RPMI7951 (cell line): ENCODE measurements at regions not wholly inside any gene's neighbourhood (a gene's known extent, or its start where the extent isn't known, plus 50 kb on each side); places are given as distances from the start of the nearest gene placed in this dataset.
"Not testable (repeated sequence)": the region's sequence is repeated elsewhere in the genome, so short reads cannot be mapped to it uniquely, and the experiment has no call there.

Experiments
- DNase-seq: peaks from one replicate; pipeline ENCODE4 v3.0.0-alpha.2; 2012; ENCODE audit warnings: low read depth

DNA sequence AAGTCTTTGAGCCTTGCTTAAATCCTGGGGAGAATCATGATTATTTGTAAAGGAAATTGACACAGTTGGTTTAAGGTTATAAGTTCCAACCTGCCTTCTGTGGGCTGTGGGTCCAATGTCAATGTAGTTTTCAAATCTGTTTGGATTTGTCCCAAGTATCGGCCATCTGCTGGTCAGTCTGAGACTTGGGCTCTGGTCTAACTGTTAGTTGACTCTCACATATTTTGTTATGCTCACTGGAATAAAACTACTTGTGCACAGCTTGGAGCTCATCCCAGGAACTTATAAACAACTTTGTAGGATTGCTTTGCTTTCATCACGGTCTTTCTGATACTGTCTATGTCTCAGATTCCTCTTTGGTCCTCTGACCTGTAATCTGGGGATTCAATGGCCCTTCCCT lies 1026.2 kb upstream of the ZEB2 start:
- DNase-seq: peak; percentile 26

- DNase-seq: no peak
Observed at GRCh38 chr2:145543856-145544255, 1023.9 kb upstream of the ZEB2 start.

GRCh38 chr2:145543155-145543554 lies 1023.2 kb upstream of the ZEB2 start:
- no peak for DNase-seq

- DNase-seq: no peak
Observed at GRCh38 chr2:145541028-145541427, 1021.1 kb upstream of the ZEB2 start.

DNA sequence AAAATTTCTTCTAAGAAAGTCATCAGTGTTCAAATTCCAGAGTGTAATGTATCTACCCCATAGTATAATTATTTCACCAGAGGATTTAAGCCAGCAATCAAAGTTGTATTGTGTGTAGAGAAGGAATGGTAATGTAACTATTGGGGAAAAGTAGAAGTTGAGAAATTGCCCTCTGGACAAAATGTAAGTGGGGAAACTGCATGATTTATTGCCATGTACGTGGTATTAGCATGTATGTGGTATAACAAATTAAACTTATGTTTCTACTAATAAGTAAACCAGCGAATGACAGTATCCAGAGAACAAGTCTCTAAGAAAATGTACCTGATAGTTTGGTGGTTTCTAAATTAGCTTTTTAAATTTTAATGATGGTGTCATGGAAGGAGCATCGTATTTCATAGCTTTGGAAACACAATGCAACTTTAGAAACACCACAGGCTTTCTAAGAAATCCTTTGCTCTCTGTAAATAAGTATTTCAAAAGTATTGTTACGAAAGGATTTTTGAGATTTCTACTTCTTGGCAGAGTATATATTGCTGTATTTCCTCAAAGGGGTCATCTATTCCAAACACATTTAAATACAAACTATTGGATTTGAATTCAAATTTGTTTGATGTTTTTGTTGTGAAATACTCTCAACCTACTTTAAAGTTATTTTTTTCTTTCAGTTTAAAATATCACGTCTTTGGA lies 1018.9 kb upstream of the ZEB2 start:
- no peak for DNase-seq

DNA sequence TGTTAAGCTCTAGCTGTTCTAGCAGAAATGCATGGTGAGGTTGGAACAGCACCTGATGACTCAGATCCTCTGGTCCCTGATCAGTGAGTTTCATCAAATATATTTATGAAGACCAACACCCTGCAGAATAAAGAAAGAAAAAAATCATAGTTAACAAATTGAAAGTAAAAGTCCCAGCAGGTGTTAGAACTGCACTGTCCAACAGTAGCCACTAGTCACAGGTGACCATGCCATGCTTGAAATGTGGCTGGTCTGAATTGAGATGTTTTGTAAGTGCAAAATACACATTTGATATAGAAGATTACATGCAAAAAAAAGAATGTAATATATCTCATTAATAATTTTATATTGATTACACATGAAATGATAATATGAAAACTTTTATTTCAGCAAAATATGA lies 1010.7 kb upstream of the ZEB2 start:
- DNase-seq: no peak

- no peak for DNase-seq
Observed at GRCh38 chr2:145524836-145525235, 1004.9 kb upstream of the ZEB2 start.

DNA sequence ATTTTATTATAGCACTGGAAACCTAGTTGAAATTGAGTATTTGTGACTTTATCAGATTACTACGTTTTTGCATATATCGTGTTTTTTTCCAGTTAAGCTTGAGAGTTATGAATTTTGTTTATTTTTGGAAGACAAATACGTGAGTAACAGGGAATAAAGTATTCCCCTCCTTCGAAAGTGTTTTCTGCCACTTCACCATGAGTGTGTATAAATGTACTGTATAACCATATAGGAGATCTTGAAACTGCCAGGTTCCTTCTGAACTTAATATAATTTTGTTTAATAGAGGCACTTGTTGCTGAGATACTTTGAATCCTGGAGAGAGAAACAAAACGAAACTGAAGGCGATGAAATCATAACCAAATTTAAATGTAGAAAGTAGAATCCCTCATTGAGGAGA lies 1004.4 kb upstream of the ZEB2 start:
- DNase-seq: no peak

GRCh38 chr2:145519254-145519653 lies 999.3 kb upstream of the ZEB2 start:
- not testable (repeated sequence) for DNase-seq

- peak; percentile 6 for DNase-seq
Observed at GRCh38 chr2:145511946-145512345, 992.0 kb upstream of the ZEB2 start.

DNA sequence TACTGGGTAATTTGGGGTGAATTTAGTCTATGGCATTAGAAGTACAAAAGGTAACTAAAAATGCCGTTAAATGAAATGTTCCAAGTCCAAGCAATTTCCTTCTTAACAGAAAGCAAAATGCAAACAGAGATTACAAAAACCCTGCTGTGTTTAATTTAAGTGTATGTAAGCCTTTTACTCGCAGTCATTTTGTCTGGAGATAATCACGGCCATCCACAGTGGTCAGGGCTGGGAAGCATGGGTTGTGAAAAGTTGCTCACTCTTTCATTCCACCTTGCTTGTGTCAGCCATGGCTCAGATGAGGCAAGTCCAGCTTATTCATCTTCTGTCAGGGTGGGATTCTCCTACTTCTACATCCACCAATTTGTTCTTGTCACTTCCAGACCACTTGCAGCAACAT lies 983.6 kb upstream of the ZEB2 start:
- DNase-seq: no peak

DNA sequence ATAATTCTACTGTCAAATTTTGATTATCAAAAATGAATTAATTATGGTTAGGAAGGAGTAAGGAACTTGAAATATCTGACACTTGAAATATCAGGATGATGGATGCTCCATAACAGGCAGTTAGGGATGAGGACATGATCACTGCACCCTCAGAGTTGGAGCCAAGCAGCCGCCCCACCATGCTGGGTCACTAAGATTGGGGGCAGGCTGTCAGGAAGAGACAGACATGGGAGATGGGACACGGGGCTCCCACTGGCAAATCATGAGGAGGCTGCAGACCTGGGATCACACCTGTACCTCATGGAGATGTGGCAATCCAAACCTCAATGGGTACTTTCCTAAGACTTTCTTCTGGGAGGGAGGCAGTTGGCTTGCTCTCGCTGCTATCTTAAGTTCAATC lies 982.0 kb upstream of the ZEB2 start:
- DNase-seq: no peak

- no peak for DNase-seq
Observed at GRCh38 chr2:145495590-145495989, 975.7 kb upstream of the ZEB2 start.

DNA sequence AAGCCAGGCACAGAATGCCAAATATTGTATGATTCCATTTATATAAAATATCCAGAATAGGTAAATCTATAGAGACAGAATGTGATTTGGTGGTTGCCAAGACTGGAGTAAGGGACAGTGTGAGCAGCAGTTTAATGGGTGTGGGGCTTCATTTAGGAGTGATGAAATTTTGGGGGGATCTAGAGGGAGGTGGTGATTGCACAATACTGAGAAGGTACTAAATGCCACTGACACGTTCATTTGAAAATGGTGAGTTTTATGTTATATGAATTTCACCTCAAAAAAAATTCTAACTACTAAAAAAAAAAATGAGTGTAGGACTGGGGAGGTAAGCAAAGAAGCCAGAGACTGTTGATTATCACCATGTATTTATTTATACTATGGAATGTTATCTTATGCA lies 974.5 kb upstream of the ZEB2 start:
- DNase-seq: no peak

DNA sequence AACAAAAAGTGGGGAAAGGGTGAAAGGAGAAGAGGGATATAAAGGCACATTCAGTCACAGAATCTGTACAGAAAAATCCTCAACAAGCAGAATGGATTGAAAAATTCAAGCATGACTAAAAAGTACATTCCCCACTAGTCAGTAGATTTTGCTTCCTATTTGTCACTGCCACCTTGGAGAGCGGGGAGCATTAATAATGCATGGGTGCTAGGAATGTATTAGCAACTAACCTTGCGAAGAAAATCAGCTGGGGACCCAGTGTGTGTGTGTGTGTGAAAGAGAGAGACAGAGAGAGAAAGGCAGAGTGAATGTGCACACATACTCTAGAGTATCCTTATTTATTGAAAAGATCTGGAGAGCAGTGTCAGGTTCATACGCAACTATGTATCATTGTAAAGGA lies 968.7 kb upstream of the ZEB2 start:
- DNase-seq: no peak

DNA sequence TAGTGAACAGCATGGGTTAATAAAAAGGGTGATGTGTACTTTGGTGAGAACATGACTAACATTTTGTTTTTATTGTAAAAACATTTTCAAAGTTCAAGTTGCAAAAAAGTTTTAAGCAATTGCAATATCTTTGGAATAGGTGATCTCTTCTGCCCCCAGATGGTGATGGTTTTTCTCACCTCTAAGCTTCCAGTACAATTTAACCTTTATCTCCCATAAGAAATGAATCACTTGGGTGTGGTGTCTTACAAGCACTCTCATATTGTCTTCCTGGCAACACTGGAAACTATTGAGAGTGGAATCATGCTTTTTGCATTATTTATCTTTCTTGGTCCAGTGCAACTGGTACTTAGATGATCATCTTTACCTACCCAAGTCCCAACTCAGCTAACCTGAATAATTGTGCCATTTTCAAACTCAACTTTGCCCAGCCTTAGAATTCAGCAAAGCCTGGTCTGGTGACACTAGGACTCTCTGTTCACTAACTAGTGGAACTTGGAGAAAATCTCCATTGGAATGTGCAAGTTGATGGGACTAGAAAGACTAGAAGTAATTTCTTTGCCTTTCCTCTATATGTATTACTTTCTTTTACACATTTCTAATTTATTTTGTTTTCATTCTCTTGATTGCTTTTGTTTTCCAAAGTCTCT lies 964.7 kb upstream of the ZEB2 start:
- peak; percentile 67 for DNase-seq

GRCh38 chr2:145483854-145484253 lies 963.9 kb upstream of the ZEB2 start:
- DNase-seq: no peak

- DNase-seq: no peak
Observed at GRCh38 chr2:145481334-145481922, 961.5 kb upstream of the ZEB2 start.

DNA sequence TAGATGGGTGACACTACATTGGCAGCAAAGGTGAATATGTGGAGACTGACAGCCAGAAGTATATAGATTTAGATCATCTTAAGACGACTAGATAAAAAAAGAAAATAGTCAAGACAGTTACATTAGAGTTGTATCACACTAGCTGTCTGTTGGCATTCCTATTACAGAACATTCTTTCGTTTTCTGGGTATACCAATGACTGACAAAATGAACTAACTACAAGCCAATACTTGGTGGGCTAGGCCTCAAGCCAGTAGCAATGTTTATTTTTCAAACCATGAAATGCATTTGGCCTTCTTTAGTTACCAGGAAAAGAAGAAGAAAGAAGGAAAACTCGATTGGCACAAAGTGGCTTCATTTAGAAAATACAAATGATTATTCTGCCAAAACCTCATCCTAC lies 944.9 kb upstream of the ZEB2 start:
- no peak for DNase-seq

DNA sequence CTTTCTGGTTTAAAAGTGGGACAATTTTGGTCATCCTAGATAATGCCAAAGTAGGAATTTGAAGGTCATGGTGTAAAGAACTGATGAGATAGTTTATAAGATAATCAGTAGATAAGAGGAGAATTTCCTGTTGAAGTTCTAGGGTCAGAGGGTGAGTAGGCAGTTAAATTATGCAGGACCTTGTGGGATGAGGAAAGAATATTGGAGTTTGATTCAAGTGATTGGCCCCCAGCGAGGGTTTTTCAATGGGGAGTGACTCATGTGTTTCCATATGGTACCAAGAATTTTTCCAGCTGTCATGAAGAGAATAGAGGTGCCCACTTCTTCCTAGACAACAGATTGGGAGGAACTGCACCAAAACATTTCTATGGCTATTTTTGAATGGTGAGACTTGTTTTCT lies 940.2 kb upstream of the ZEB2 start:
- peak; percentile 85 for DNase-seq

DNA sequence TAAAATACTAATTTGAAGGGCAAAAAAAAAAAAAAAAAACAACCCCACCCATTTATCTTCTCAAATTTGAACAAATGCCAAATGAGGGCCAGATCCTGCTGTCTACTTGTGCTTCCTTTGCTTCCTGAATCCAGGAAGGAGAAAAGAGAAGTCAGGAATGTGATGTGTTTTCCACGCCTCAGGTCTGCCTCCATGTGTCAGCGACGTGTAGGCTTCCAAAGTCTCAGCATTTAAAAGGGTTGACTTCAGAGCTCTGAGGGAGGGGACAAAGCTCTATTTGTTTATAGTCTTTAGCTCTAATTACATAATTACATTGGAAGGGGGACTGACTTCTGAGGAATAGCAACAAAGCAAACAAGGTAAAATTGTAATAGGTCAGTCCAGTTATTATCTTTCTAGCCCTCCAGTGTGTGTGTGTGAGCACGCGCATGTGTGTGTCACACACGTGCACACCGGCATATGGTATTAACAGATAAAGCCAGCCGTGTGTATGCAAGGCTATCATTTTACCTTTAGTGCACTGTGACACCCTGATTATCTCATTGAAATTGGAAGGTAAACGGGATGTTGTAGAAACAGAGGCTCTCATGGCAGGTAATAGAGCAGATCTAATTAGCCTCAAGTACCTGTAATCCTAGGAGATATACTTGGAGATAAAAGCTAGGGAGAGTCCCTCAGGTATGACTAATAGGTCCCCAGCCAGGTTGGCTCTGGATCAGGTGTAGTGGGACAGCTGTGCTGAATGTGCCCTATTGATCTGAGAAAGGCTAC lies 911.4 kb upstream of the ZEB2 start:
- DNase-seq: peak; percentile 53

- no peak for DNase-seq
Observed at GRCh38 chr2:145423809-145424208, 903.9 kb upstream of the ZEB2 start.

DNA sequence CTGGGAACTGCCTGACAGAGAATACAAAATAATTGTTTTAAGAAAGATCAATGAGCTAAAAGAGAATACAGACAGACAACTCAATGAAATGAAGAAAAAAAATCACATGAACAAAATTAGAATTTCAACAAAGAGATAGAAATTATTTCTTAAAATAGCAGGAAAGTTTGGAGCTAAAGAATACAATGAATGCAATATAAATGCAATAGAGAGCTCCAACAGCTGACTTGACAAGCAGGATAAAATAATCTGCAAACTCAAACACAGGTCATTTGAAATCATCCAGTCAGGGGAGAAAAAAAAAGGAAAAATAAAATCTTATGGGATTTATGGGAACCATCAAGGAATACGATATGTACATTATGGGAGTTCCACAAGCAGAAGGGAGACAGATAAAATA lies 902.7 kb upstream of the ZEB2 start:
- DNase-seq: no peak
